AG08396 (cell line): ENCODE measurements at regions not wholly inside any gene's neighbourhood (a gene's known extent, or its start where the extent isn't known, plus 50 kb on each side); places are given as distances from the start of the nearest gene placed in this dataset.

Source experiments
- DNase-seq: peaks from one replicate; pipeline ENCODE4 v3.0.0; 2012; ENCODE audit warnings: low spot score, mixed read lengths

DNA sequence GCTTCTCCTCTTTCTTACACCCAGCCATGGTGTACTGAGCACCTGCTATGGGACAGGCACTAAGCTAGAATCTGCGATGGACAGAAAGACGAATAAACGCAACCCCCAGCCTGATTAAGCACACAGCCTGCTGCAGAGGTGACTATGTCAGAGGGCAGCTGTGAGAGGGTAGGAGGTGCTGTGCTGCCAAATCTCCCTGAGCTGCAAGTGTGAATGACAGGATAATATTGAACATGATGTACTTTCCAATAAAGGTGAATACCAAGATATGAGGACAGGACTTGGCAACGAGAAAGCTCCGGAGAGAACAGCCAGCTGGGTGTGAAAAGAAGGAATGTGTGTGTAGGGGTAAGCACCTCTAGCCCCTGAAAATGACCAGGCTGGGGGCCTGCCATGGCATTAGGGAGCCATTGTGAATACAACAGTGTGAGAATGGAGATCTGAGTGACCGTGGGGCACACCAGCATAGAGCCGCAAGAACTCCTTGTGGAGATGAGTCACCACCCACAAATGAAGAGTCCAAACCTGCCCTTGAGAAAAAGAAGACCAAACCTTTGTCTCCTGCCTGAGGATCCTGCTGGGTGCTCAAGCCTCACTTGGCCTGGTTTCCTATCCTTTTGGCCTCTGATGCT is 83.0 kb upstream of the ATF3 start:
- DNase-seq = no peak

- DNase-seq = no peak
Measured at GRCh38 chr1:212526111-212526491, 82.5 kb upstream of the ATF3 start.

DNA sequence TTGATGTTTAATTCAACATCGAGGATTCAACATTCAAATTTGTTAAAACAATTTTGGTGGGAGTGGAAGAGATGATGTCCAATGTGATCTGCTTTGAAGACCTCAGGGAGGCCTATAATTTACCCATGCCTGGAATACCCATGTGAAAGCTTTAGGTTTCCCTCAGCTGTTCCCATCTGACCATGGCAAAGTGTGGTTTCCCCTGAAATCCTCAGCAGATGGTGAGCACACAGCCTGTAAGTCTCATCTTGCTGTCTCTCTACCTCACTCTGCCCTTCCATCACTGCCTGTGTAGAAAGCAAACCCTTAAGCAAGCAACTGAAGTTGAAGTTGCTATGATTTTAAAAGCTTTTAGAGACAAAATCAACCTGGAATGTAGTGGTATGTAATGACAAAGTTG is 80.1 kb upstream of the ATF3 start:
- DNase-seq = no peak

DNA sequence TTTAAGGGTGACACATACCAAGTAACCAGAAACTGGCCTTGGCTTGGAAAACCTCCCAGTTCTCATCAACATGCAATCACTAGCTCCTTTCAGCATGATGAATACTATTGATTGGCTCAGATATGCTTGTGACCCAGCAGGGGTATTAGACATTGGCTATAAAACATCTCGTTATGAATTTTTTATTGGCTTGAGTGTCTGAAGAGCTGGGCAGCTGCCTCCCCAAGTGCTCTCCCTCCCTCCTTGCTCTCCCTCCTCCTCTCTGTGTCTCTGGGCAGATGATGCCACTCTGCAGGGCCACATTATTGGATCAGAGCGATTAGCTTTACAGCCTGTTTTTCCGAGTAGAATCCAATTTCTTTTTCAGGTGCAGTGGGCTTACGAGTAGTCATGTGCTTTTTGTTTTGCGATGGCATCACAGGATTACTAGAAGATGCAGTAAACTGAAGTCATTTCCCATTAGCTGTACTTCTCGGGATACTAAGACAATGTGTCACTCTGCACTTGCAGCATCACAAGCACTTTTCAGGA is 79.3 kb upstream of the ATF3 start:
- peak; percentile 34 for DNase-seq

- no peak for DNase-seq
Measured at GRCh38 chr1:212531267-212531666, 77.3 kb upstream of the ATF3 start.

DNA sequence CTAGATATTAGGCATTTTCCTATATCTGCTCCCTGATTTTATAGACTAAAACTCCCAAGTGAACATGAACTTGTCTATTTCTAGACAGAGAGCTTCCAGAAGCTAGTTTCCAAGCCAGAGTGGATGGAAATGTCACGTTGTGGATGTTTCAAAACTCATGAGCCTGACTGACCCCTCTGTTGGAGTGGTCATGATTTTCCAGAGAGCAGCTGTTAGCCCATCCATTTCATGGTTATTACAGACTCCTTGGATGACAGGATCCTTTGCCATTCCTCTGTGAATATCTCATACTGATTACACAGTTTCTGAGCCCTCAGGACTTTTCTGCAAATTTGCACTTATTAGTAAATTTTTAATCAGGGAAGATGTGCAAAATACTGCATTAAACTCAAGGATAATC is 76.8 kb upstream of the ATF3 start:
- DNase-seq = no peak

GRCh38 chr1:212532469-212533147 is 76.0 kb upstream of the ATF3 start:
- DNase-seq = no peak

GRCh38 chr1:212533148-212533517 is 75.4 kb upstream of the ATF3 start:
- DNase-seq = no peak

GRCh38 chr1:212536586-212536985 is 72.0 kb upstream of the ATF3 start:
- no peak for DNase-seq

- no peak for DNase-seq
Measured at GRCh38 chr1:212537610-212538009, 71.0 kb upstream of the ATF3 start.

DNA sequence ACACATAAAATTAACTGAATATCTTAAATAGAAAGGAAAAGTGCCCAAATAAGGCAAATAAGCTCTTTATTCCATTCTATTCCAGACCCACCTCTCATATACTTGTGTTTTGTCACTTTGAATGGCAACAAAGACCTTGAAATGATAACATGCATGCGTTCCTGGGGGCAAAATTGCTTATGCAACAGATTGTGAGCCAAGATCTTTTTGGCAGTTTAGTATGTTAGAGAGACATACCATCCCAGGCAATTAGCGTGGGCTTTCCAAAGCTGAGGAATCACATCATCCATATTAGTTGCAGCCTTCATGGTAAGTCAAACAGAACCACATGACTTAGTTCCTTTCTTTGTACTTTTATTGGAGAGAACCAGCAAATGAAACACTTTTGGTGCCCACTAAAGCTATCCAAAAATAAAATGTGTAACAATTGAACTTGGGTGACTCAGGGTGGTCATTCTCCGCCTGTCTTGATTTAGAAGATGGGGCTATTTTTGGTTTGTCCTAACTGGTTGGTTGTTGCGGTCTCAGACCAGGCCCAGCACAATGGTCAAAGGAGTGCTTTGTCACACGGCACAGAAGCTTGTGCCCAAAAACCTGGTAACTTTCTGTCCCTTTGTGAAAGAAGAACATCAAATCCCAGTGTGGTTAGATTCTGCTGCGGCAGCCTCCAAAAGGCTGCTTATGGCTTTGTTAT is 68.7 kb upstream of the ATF3 start:
- no peak for DNase-seq

DNA sequence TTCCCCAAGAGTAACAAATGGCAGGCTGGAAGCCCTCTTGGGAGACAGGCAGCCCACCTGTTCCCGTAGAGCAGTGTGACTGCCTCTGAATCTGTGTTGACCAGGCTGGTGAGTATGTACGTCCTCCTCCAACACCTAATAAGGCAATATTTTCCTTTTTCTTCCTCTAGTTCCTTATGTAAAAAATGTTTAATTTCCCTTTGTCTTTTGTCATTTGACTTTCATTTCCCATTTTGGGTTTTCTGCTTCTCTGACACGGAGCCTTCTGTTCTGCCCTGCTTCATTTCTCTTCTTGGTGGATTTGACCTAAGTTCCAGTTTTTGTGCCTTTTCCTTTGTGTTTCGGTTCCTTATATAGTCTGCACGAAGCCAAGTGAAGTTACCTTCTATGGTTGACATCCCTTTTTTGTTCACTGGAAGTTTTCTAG is 65.8 kb upstream of the ATF3 start:
- DNase-seq = no peak

DNA sequence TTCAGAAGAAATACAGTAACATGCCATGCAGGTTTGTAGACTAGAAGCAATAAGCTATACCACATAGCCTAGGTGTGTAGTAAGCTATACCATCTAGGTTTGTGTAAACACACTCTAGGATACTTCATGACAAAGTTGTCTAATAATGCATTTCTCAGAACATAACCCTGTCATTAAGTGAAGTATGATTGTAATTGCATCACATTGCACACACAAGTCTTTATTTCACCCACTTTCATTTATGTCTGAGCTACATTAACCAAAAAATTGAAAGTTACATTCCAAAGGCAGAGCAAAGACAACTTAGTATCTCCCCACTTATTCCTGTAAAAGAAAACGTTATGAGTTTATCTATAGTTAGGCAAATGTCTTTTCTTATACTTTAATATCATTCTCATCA is 64.5 kb upstream of the ATF3 start:
- no peak for DNase-seq

DNA sequence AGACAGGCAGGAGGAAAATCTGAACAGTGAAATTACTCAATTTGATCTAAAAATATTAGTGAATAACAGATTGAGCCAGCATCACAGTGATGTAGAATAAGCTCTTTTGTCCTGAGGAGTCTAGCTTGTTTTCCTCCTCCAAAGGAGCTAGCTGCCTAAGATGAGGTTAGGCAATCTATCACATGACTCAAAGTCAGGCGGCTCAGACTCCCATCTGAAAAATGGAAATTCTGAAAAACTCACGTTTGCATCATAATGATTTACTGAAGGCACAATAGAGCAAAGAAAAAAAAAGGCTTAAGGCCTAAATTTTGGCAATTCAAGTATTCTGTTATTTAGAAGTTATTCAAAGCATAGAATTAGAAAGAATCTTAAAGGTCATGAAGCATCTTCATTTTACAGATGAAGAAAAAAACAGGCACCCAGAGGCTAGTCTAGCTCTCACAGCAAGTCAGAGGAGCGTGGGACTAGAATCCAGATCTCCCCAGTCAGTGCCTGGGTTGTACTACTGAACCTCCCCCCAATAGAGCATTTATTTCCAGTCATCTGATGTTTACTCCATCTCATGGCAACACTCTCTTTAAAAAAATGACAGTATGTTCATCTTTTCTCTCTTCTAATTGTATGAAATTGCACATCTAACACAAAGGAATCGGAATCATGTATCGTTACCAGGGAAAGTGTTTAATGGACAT is 62.5 kb upstream of the ATF3 start:
- no peak for DNase-seq

DNA sequence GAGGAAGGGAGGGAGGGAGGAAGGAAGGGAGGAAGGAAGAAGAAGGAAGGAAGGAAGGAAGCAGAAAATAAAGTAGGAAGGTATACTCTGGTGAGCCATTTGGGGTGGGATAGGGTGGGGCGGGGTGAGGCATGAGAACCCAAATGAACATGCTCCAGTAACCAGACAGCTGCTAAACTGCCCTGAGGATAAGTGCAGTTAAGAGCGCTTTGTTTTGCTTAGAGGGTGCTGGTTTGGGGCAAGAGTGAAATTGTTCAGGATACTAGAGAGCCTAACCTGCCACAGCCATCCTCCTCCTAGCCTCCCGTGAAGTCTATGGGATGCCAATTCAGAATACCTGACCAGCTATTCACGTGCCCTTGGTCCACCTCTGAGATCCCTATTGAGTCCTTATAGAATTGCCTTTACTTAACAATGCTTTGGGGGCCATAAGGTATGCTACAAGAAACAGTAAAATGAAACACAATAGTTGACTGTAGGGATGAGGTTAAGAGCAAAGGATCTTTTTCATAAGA is 59.0 kb upstream of the ATF3 start:
- DNase-seq = no peak

DNA sequence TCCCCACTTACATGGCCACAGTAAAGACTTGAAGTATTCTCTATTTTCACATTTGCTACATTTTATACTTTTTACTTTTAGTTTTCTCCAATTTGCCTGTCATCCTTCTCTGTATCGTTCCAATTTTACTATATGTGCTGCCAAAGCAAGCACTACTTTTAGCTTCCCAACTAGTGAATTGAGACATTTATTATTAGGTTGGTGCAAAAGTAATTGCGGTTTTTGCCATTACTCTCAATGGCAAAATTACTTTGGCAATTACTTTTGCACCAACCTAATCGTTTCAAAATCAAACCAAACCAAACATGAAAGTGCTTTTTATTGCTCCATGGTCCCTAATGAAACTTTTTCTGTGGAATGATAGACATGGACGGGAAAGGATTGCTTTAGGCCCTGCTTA is 56.6 kb upstream of the ATF3 start:
- no peak for DNase-seq

DNA sequence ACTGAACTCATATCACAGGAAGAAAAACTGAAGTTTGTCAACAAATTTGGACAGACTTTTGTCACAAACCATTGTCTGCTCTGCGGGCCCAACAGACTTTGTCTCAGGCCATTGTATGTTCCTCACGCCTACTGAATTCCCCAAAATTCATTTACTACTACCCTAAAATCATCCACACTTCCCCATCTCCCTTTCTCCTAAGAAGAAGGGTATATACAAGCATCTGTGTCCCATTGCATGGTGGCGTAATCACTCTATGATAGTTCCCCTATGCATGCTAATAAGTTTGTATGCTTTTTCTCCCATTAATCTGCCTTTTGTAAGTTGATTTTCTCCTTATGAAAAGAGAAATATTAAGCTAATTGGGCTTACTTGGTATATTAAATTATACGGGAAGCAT is 54.9 kb upstream of the ATF3 start:
- DNase-seq = no peak

DNA sequence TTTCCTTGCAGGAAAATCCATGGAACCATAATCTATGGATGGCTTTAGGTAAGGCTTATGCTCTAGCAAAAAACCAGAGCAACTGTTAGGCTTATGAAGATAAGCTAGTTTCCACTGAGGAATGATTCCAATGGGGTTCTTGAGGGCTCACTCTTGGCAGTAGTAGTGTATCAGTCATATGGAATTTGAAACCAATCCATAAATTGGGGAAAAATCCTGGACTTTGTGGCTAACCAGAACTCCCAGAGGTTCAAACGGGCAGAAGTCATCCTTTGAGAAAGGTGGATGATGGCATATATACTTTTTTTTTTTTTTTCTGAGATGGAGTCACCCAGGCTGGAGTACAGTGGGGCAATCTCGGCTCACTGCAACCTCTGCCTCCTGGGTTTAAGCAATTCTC is 54.2 kb upstream of the ATF3 start:
- DNase-seq = no peak

GRCh38 chr1:212555426-212555825 is 53.1 kb upstream of the ATF3 start:
- DNase-seq = no peak

DNA sequence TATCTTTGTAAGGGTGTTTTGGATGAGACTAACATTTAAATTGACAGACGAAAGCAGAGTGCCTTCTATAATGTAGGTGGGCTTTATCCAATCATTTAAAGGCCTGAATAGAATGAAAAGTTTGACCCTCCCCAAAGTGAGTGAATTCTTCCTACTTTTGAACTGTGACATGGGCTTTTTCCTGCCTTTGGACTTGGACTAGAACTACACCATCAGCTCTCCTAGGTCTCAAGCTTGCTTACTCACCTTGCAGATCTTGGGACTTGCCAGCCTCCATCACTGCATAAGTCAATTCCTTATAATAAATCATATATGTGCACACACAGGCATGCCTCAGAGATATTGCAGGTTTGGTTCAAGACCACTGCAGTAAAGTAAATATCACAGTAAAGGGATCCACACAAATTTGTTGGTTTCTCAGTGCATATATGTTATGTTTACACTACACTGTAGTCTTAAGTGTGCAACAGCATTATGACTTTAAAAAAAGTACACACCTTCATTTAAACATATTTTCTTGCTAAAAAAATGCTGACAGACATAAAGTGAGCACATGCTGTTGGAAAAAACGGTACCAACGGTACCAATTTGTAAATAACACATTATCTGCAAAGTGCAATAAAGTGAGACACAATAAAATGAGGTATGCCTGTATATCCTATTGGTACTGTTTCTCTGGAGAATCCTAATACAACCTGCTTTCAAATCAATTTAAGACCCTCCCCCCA is 51.6 kb upstream of the ATF3 start:
- DNase-seq = no peak

DNA sequence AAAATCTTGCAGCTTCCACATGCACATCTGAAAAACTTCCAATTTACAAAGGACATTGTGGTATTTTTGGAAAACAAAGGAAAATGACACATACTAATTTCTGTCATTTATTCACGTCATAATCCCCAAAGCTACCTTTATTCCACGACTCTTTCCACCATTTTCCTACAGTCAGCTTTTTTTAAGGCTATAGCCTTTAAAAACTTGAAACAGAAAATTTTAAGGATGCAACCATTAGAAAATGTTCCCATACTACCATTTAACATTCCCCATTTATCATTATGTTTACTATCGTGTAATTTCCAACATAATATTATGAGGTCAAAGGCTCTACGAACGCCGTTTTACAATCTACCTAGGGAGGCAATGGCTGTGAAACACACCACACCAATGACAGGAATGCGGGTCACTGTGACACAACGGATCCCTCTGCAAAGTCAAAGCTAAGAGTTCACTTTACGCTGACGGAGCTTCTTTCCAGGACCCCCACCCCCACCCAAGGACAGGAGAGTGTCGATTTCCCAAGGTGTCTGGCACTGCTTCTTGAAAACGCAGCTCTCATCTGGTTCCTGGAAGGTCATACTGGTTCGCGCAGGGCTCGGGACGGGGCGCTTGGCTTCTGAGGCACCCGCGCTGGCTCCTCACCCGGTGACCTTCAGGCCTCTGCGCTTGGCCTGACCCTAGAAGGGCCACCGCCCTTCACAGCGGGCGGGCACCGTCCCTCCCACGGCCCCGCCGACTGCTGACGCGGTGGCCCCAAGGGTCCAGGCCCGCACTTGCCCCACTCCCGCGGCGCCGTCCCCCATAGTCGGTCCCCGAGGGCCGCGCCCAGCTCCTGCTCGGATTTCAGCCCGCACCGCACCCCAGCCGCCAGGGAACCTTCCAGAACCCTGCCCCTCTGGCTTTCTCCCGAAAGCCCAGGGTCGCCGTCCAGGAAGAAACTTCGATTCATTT is 50.5 kb upstream of the ATF3 start:
- DNase-seq = peak; percentile 57
